SH-SY5Y (cell line): ENCODE measurements at regions not wholly inside any gene's neighbourhood (a gene's known extent, or its start where the extent isn't known, plus 50 kb on each side); places are given as distances from the start of the nearest gene placed in this dataset.

Experiments
- GATA2 ChIP-seq: IDR thresholded peaks from 2 replicates; pipeline ENCODE4 v1.6.1; 2011; ENCODE audit warnings: mild to moderate bottlenecking, low read depth, low read length
- GATA3 ChIP-seq: IDR thresholded peaks from 2 replicates; pipeline ENCODE4 v1.6.1; 2011; ENCODE audit warnings: low read depth, mild to moderate bottlenecking, low read length, moderate library complexity

- TF ChIP-seq GATA3 (no peak), GATA2 (no peak)
Observed at GRCh38 chr10:78178397-78178796, 144.7 kb downstream of the RPS24 start.
